H1 (cell line): ENCODE measurements at regions not wholly inside any gene's neighbourhood (a gene's known extent, or its start where the extent isn't known, plus 50 kb on each side); places are given as distances from the start of the nearest gene placed in this dataset.

ENCODE experiments used
- BACH1 ChIP-seq: IDR thresholded peaks from 2 replicates; pipeline ENCODE4 v1.6.1; 2012; ENCODE audit warnings: low read length, improper control_type of control experiment
- CHD2 ChIP-seq: IDR thresholded peaks from 2 replicates; pipeline ENCODE4 v1.6.1; 2012; ENCODE audit warnings: low read length, improper control_type of control experiment
- CTCF ChIP-seq, 3 experiments: IDR thresholded peaks; 1 replicate in 2 of 3; 2 replicates in 1 of 3; pipeline versions ENCODE4 v1.5.1 to v1.6.1; 2011; ENCODE audit warnings: low read length in 3 of 3, mild to moderate bottlenecking in 3 of 3, inconsistent platforms in 2 of 3, low read depth in 1 of 3, moderate library complexity in 1 of 3; ENCODE audit not compliant: insufficient read depth in 1 of 3; ENCODE audit errors: control extremely low read depth in 1 of 3
- EZH2 ChIP-seq: fragments of 200-600 bp; sonication (generic); IDR thresholded peaks from 2 replicates; pipeline ENCODE4 v1.7.1; 2012; ENCODE audit warnings: low read depth, mild to moderate bottlenecking, moderate library complexity, low read length, inconsistent platforms; ENCODE audit not compliant: severe bottlenecking
- GABPA ChIP-seq: IDR thresholded peaks from 2 replicates; pipeline ENCODE4 v1.6.1; 2011; ENCODE audit warnings: mild to moderate bottlenecking, low read length, moderate library complexity, borderline replicate concordance; ENCODE audit not compliant: insufficient read depth
- MAFK ChIP-seq: IDR thresholded peaks from 2 replicates; pipeline ENCODE4 v1.6.1; 2012; ENCODE audit warnings: low read depth, mild to moderate bottlenecking, improper control_type of control experiment, low read length
- POLR2A ChIP-seq, 2 experiments: IDR thresholded peaks; 1 replicate in 1 of 2; 2 replicates in 1 of 2; pipeline ENCODE4 v1.6.1; 2011; ENCODE audit warnings: low read depth in 2 of 2, low read length in 2 of 2, mild to moderate bottlenecking in 2 of 2; ENCODE audit errors: control extremely low read depth in 1 of 2
- POLR2AphosphoS5 ChIP-seq: IDR thresholded peaks from 2 replicates; pipeline ENCODE4 v1.6.1; 2011; ENCODE audit warnings: low read depth, low read length
- RBBP5 ChIP-seq: IDR thresholded peaks from 2 replicates; pipeline ENCODE4 v1.7.1; 2012; ENCODE audit warnings: low read depth, mild to moderate bottlenecking, inconsistent platforms, low read length, moderate library complexity, borderline replicate concordance
- SIRT6 ChIP-seq: IDR thresholded peaks from one replicate; pipeline ENCODE4 v1.7.1; 2012; ENCODE audit warnings: low read length, inconsistent platforms
- TBP ChIP-seq: IDR thresholded peaks from 2 replicates; pipeline ENCODE4 v1.6.1; 2011; ENCODE audit warnings: low read depth, low read length, improper control_type of control experiment
- USF2 ChIP-seq: IDR thresholded peaks from 2 replicates; pipeline ENCODE4 v1.6.1; 2011; ENCODE audit warnings: low read length, improper control_type of control experiment
- YY1 ChIP-seq: IDR thresholded peaks from 2 replicates; pipeline ENCODE4 v1.6.1; 2011; ENCODE audit warnings: low read depth, mild to moderate bottlenecking, low read length

- TF ChIP-seq CHD2: no peak
- no peak for TF ChIP-seq EZH2
- TF ChIP-seq SIRT6: no peak
- no peak for TF ChIP-seq TBP
- no peak for TF ChIP-seq CTCF (IDR thresholded peaks at IDR 0.05; ENCODE audit: control extremely low read depth in 1 of 3, insufficient read depth in 1 of 3, low read depth in 1 of 3, low read length in 3 of 3)
- no peak for TF ChIP-seq POLR2A (IDR thresholded peaks at IDR 0.05; ENCODE audit: control extremely low read depth in 1 of 2, low read depth in 2 of 2, low read length in 2 of 2)
- no peak for TF ChIP-seq GABPA
- no peak for TF ChIP-seq POLR2AphosphoS5
- no peak for TF ChIP-seq RBBP5
- no peak for TF ChIP-seq BACH1
- TF ChIP-seq MAFK: no peak
- no peak for TF ChIP-seq YY1
- TF ChIP-seq USF2: no peak
These were observed 425.1 kb downstream of the PDHA2 start for GRCh38 chr4:96264941-96265463.
